Caco-2 (cell line): ENCODE measurements at regions not wholly inside any gene's neighbourhood (a gene's known extent, or its start where the extent isn't known, plus 50 kb on each side); places are given as distances from the start of the nearest gene placed in this dataset.

Experiments
- BruUV-seq: library from RNA; stranded (reverse); fragments of 400-500 nt; replicated peaks from 2 replicates; lab custom pipeline; 2021; lab: Mats Ljungman, UMichigan
- CTCF ChIA-PET: fragments of 300-600 bp; sonication (Branson Sonifier 250); formaldehyde crosslinking; loops from one replicate; lab custom pipeline; 2022; ENCODE audit warnings: antibody characterized with exemption; lab: Charles Lee
- POLR2A ChIA-PET: fragments of 300-600 bp; sonication (Branson Sonifier 250); formaldehyde crosslinking; loops from one replicate; lab custom pipeline; 2022; ENCODE audit warnings: antibody characterized with exemption; lab: Charles Lee
- DNase-seq, 2 experiments: peaks; one replicate each; pipeline versions ENCODE4 v3.0.0 to v3.0.0-alpha.2; 2020 to 2022
- H3K27me3 ChIP-seq: replicated peaks from 2 replicates; pipeline ENCODE4 v1.6.0; 2011; ENCODE audit warnings: low read length; ENCODE audit not compliant: control insufficient read depth, insufficient read depth
- H3K36me3 ChIP-seq: 2 replicates; pipeline ENCODE4 v1.5.1; 2011; ENCODE audit warnings: low read length; ENCODE audit not compliant: control insufficient read depth, insufficient read depth
- H3K4me1 ChIP-seq: fragments of 250-450 bp; sonication (Bioruptor Pico); 2 replicates; pipeline ENCODE4 v1.5.1; 2020; ENCODE audit warnings: mild to moderate bottlenecking
- H3K4me3 ChIP-seq: 2 replicates; pipeline ENCODE4 v1.5.1; 2011; ENCODE audit warnings: low read depth, mild to moderate bottlenecking, control low read depth, low read length
- H3K9me3 ChIP-seq: fragments of 250-450 bp; sonication (Bioruptor Pico); 2 replicates; pipeline ENCODE4 v1.5.1; 2020; ENCODE audit warnings: mild to moderate bottlenecking, moderate library complexity
- H3K27ac Mint-ChIP-seq: one replicate; pipeline ENCODE4 v1.8.0; 2022; ENCODE audit warnings: mixed read lengths; ENCODE audit not compliant: unreplicated experiment
- H3K27me3 Mint-ChIP-seq: one replicate; pipeline ENCODE4 v1.8.0; 2022; ENCODE audit warnings: mixed read lengths; ENCODE audit not compliant: insufficient read depth, unreplicated experiment
- H3K36me3 Mint-ChIP-seq: one replicate; pipeline ENCODE4 v1.8.0; 2022; ENCODE audit warnings: mild to moderate bottlenecking, mixed read lengths; ENCODE audit not compliant: insufficient read depth, unreplicated experiment
- H3K4me1 Mint-ChIP-seq: one replicate; pipeline ENCODE4 v1.8.0; 2022; ENCODE audit warnings: low read depth, mixed read lengths; ENCODE audit not compliant: unreplicated experiment
- H3K4me3 Mint-ChIP-seq: one replicate; pipeline ENCODE4 v1.8.0; 2022; ENCODE audit warnings: mild to moderate bottlenecking, moderate library complexity, mixed read lengths; ENCODE audit not compliant: unreplicated experiment
- H3K9me3 Mint-ChIP-seq: one replicate; pipeline ENCODE4 v1.8.0; 2022; ENCODE audit warnings: mixed read lengths; ENCODE audit not compliant: unreplicated experiment
- intact Hi-C: fragments of 100-400 bp; cut with micrococcal nuclease; formaldehyde crosslinking; loops from one replicate; pipeline ENCODE4 v1.10.0; 2022; ENCODE audit not compliant: unreplicated experiment
- TF ChIP-seq, protein P1 (sequence below), 2 experiments: fragments of 200-600 bp in 1 of 2; IDR thresholded peaks; 1 replicate in 1 of 2; 2 replicates in 1 of 2; pipeline versions ENCODE4 v1.5.1 to v1.8.0; 2011 to 2022; ENCODE audit warnings: antibody characterized with exemption in 1 of 2, control low read depth in 1 of 2, inconsistent platforms in 1 of 2, low read depth in 1 of 2, low read length in 1 of 2, mild to moderate bottlenecking in 1 of 2, moderate library complexity in 1 of 2; ENCODE audit not compliant: insufficient read depth in 1 of 2, severe bottlenecking in 1 of 2, unreplicated experiment in 1 of 2

DNA sequence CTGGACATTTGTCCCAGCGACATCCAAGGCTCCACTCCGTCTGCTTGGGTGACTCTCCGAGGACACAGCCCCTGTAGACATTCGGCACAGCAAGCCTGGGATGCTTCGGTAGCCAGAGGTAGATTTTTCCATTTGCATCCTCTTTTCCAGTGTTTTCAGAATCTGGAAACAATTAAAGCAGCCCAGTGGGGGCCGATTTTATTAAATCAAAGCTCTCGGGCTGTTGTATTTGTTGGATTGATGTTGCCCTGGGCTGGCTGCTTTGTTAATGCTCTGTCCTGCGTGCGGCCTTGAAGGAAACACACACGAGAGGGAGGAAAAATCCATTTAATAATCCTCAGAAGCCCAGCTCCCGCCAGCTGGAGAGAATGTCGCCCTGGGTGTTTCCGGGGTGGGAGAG, 158.1 kb upstream of the CIBAR2 start:
- H3K27ac Mint-ChIP-seq, result no peak overlapping the region
- H3K4me1 Mint-ChIP-seq, result no peaks in the 10 kb centered on the region
- H3K27me3 Mint-ChIP-seq, result no peaks in the 10 kb centered on the region
- CTCF ChIA-PET, result no interaction called here
- TF ChIP-seq, protein P1, sequence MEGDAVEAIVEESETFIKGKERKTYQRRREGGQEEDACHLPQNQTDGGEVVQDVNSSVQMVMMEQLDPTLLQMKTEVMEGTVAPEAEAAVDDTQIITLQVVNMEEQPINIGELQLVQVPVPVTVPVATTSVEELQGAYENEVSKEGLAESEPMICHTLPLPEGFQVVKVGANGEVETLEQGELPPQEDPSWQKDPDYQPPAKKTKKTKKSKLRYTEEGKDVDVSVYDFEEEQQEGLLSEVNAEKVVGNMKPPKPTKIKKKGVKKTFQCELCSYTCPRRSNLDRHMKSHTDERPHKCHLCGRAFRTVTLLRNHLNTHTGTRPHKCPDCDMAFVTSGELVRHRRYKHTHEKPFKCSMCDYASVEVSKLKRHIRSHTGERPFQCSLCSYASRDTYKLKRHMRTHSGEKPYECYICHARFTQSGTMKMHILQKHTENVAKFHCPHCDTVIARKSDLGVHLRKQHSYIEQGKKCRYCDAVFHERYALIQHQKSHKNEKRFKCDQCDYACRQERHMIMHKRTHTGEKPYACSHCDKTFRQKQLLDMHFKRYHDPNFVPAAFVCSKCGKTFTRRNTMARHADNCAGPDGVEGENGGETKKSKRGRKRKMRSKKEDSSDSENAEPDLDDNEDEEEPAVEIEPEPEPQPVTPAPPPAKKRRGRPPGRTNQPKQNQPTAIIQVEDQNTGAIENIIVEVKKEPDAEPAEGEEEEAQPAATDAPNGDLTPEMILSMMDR (IDR thresholded peaks at IDR 0.05; ENCODE audit: insufficient read depth in 1 of 2, low read depth in 1 of 2, low read length in 1 of 2, severe bottlenecking in 1 of 2, unreplicated experiment in 1 of 2), result no peak
- Histone ChIP-seq H3K36me3 (no peaks in the 10 kb centered on the region), H3K9me3 (no peaks in the 10 kb centered on the region), H3K4me1 (no peaks in the 10 kb centered on the region), H3K4me3 (no peak overlapping the region), H3K27me3 (no peaks in the 10 kb centered on the region)
- intact Hi-C loops, result no loop called here
- no TSS peak for BruUV-seq
- H3K36me3 Mint-ChIP-seq, result peaks cover 4% of the 10 kb centered on the region
- no peaks in the 10 kb centered on the region for H3K9me3 Mint-ChIP-seq
- H3K4me3 Mint-ChIP-seq, result no peak overlapping the region
- POLR2A ChIA-PET, result no interaction called here
- no peak for DNase-seq

DNA sequence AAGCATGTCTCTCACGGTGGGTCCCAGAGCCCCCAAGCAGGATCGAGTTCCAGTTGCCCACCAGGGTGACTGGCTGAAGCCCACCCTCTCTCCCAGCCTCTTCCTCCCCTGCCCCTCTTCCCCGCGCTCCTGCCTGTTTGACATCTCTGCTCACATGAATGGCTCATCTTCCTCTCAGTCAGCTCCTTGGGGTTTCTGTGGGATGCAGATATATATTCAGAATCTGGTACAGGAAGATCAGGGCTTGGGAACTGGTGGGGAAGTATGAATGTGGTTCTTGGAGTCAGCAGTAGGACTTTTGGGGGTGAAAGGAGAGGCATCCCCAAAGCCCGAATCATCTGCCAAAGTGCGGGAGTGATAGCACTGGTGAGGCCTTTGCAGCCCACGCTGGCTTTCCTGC, 158.9 kb upstream of the CIBAR2 start:
- Mint-ChIP-seq H3K4me1 (no peaks in the 10 kb centered on the region), H3K4me3 (no peak overlapping the region), H3K27ac (no peak overlapping the region), H3K36me3 (peaks cover 4% of the 10 kb centered on the region), H3K9me3 (no peaks in the 10 kb centered on the region), H3K27me3 (no peaks in the 10 kb centered on the region)
- H3K9me3 ChIP-seq, result no peaks in the 10 kb centered on the region
- H3K4me3 ChIP-seq, result no peak overlapping the region
- no peaks in the 10 kb centered on the region for H3K4me1 ChIP-seq
- no TSS peak for BruUV-seq
- DNase-seq, result no peak
- ChIA-PET CTCF (interaction anchor here (0.7 kb wide), 1 partner anchor 156 kb away, joined by 5 read pairs; no protein-coding TSS in a partner anchor), POLR2A (no interaction called here)
- no peaks in the 10 kb centered on the region for H3K27me3 ChIP-seq
- H3K36me3 ChIP-seq, result no peaks in the 10 kb centered on the region
- TF ChIP-seq, protein P1 (IDR thresholded peaks at IDR 0.05; ENCODE audit: insufficient read depth in 1 of 2, low read depth in 1 of 2, low read length in 1 of 2, severe bottlenecking in 1 of 2, unreplicated experiment in 1 of 2), result no peak
- intact Hi-C loops, result no loop called here

DNA sequence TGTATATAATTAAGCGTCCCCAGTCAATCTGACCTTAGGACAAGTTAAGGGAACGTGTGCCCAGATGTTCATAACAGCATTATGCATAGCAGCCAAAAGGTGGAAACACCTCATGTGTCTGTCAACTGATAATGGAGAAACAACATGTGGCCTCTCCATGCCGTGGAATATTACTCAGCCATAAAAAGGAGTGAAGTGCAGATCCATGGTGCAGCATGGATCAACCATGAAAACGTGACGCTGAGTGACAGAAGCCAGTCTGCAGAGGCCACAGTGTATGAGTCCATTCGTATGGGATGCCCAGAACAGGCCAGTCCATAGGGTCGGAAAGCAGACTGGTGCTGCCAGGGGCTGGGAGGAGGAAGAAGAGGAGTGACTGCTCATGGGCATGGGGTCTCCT, 161.0 kb upstream of the CIBAR2 start:
- ChIA-PET CTCF (no interaction called here), POLR2A (no interaction called here)
- no peaks in the 10 kb centered on the region for H3K9me3 ChIP-seq
- no peak overlapping the region for H3K27ac Mint-ChIP-seq
- H3K27me3 ChIP-seq, result no peaks in the 10 kb centered on the region
- DNase-seq, result no peak
- no peak overlapping the region for H3K4me3 Mint-ChIP-seq
- H3K36me3 Mint-ChIP-seq, result peaks cover 13% of the 10 kb centered on the region
- no peaks in the 10 kb centered on the region for H3K4me1 Mint-ChIP-seq
- H3K36me3 ChIP-seq, result no peaks in the 10 kb centered on the region
- H3K4me1 ChIP-seq, result no peaks in the 10 kb centered on the region
- intact Hi-C loops, result no loop called here
- TF ChIP-seq, protein P1 (IDR thresholded peaks at IDR 0.05; ENCODE audit: insufficient read depth in 1 of 2, low read depth in 1 of 2, low read length in 1 of 2, severe bottlenecking in 1 of 2, unreplicated experiment in 1 of 2), result no peak
- no peaks in the 10 kb centered on the region for H3K27me3 Mint-ChIP-seq
- no TSS peak for BruUV-seq
- no peak overlapping the region for H3K4me3 ChIP-seq
- H3K9me3 Mint-ChIP-seq, result no peaks in the 10 kb centered on the region
